Stimulated activated CD4-positive, alpha-beta T cell treated with anti-CD3 and anti-CD28 coated beads, Interleukin-12 subunit alpha, Interleukin-12 subunit beta, amount 100 ng/mL, for 4 hours (primary cell): ENCODE measurements at regions not wholly inside any gene's neighbourhood (a gene's known extent, or its start where the extent isn't known, plus 50 kb on each side); places are given as distances from the start of the nearest gene placed in this dataset.

Experiments
- DNase-seq: peaks from one replicate; pipeline ENCODE4 v3.0.0-alpha.2; 2020

DNA sequence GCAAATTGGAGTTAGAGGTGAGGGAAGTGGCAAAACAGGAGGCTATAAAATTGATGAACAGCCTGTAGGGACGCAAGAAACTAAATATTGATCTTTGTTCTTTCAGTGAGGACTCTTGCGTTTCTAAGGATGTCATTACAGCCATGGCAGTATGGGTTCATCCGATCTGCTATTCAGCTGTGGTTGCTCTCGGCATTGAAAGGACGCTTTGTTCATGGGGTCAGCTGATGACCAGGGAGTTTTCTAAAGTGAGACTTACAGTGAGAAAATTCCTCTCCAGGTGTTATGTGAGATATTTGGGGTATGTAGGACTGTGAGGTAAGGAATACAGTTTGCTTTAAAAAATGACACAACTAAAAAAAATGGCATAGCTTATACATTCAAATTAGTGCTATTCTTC lies 52.7 kb upstream of the PELI1 start:
- no peak for DNase-seq

DNA sequence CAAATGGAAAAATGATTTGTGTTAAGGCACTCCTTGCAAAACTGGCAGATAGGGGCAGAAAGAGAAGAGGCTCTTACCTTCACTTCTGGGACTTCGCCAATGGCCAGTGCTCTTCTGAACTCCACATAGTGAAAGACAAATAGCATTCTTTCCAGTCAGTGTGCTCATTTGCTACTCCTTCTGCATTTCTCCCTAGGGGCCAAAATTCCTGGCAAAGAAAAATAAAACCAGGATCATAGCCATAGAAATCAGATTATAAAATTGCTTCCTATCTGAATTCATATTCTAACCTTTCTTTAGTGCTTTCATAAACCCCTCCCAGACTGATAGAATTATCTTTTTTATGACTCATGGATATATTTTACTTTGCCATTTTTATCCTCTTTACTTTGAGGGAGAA lies 56.9 kb upstream of the PELI1 start:
- DNase-seq = no peak

DNA sequence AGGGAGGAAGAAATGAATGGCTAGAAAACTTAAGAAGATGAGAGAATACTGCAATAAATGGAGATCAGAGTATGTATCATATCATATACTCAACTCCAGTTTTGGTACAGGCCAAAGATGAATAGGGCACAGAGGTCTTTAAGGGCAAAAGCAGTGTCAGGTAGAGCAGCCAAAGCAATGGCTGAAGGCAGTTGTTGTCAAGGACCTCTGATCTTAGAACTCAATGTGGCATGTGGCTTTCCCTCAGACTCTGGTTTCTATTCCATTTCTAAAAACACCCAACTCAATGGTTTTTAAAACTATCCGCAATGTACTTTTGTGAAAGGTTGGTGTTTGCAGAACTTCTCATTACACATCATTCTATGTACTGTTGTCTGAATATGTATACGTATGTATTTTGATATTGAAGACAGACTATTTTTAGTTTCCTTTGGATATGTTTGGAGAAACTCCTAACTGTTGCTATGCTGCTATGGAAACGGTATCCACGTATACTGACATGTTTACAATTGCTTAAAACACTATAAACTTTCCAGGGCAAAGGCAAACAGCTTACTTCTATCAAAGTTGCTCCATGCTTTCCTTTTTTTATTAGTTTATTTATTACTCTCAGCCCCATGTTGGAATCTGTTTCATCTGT lies 58.1 kb upstream of the PELI1 start:
- no peak for DNase-seq

DNA sequence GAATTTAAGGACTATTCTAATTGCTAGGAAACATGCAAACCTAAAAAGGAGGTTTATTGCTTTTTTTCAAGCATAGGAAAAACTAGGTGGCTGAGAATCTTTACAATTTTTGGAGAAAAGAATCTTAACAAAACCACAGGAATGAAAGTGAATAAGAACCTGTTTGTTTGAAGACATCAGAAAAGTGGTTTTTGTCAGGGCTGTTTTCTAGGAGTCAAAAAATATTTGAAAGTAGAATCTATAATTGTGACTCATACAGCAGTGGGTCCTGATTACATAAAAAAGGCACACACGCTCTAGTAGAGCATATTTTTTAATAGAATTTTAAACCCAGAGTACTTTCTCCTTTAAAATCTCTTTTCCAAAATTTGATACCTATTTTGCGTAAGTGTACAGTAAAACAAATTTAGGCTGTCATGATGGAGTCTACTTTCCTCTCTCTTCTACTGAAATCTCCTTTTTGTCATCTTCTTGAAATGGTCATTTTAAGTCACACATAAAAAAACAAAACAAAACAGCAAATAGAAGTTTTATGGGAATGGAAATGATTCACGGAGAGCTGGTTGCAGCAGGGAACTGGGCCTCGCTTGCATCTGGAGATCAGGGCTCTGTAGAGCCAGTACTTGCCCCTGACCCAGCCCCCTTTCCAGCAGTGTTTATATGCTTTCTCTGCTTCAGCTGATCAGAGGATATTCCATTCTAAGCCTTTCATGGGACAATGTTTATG lies 59.1 kb upstream of the PELI1 start:
- no peak for DNase-seq

DNA sequence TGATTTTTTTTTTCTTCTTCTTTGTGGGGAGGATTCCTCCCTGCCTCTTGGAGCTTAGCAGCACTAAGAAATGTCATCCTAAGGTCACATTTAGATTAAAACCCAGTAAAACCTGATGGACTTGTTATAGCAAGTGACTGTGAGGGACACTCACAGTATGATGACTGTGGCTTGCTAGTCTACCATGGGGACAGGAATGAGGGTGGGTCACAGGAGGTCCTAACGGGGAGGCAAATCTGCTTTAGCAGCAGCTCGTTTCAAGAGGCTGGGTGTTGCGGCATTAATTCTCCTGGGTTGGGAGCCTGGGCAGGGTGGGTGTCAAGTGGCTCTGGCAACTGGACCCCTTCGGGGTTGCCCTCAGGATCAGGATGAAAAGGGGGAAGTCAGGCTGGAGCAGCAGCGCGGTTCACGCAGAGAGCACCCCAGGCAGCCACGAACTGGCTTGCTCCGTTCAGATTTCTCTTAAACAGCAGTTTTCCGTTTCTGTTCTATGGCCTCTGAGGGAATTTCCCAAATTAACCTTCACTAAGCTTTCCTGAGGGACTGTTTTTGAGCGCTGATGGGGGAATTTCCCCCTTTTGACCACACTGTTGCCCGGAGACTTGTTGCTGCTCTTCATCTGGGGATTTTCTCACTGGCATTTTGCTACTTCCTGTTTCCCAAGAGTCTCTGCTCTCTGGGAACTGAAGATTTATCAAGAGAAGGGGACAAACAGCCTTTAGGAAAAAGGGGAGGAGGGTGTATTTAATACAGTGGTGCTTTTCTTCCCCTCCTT lies 59.8 kb upstream of the PELI1 start:
- DNase-seq = peak; percentile 24

DNA sequence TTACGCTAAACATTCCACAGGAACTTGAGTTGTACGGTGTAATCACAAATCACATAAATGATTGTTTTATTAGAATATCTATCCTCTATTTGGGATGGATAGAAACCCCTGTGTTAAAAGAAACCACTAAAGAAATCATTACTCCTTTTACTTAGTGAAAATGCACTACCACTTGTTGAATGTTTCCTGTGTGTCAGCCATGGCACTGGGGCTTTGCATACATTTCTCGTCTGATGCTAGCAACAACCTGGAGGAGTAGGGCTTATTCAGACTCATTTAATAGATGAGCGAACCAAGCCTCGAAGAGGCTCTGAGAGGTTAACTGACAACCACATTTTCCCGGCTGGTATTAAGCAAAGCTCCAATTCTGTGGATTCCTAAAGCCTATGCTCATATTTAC lies 60.5 kb upstream of the PELI1 start:
- DNase-seq = no peak

DNA sequence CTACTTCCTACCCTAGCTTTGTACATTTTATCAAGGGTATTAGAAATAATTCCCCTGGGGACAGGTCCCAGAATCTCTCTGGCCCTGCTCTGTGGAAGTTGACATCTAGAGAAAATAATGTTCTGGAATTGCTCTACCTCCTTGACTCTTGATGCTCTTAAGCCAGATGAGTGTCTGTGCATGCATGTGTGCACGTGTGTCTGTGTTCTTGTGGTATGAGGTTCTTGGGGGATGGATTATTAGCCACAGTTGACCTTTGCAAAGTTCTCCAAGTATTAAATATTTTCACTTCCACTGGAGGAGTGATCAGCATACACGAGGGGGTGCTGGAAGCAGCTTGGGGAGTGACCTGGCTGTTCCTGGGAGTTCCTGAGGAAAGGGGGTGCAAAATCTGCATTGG lies 61.2 kb upstream of the PELI1 start:
- no peak for DNase-seq

DNA sequence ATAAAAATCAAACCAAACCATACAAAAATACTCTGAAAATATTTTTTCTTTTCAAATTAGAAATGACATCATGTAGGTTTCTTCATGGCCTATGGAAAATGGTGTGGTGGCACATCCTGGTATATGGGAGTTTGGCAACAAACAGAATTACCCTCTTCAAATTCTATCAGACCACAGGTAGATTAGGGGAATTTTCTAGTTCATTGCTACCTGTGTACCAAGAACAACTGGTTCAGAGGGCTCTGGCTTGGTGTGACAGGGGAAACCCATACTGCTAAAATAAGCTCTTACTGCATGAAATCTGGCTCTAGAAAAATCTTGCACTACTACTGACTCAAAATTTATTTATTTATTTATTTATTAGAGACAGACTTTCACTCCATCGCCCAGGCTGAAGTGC lies 63.4 kb upstream of the PELI1 start:
- DNase-seq = no peak

DNA sequence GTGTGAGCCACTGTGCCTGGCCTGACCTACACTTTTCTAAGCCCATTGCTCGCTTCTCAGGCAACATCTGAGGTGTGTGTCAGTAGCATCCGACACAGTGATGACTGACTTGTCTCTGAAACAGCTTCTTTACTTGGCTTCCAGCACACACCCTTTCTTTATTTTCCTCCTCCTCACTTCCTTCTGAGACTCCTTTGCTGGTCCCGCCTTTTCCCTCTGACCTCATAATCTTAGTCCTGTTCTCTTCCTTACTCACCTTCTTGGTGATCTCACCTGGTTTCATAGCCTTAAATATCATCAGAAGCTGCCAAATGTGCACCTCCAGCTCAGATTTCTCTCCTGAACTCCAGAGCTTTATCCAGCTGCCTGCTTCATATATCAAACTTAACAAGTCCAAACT lies 66.6 kb upstream of the PELI1 start:
- no peak for DNase-seq

DNA sequence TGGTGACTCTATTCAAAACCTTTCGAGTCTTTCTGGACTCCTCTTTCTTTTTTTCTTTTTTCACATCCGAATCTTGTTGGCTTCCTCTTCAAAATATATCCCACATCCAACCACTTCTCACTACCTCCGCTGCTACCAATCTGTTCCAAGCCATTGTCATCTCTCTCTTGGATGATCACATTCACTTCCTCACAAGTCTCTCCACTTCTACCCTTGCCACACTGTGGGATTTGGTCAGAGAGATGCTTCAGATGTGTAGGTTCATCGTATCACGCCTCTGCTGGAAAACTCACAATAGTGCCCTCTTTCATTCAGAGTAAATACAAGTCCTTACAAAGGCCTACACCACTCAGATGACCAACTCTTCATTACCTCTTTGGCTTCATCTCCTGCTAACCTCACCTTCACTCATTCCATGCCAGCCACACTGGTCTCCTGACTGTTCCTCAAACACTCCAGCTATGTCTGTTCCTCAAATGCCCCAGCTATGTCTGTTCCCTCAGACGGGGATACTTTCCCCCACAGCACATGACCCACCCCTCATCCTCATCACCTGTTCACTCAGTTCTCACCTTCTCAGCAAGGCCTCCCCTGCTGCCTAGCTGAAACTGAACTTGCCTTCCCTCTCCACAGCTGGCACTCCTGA lies 67.2 kb upstream of the PELI1 start:
- no peak for DNase-seq

DNA sequence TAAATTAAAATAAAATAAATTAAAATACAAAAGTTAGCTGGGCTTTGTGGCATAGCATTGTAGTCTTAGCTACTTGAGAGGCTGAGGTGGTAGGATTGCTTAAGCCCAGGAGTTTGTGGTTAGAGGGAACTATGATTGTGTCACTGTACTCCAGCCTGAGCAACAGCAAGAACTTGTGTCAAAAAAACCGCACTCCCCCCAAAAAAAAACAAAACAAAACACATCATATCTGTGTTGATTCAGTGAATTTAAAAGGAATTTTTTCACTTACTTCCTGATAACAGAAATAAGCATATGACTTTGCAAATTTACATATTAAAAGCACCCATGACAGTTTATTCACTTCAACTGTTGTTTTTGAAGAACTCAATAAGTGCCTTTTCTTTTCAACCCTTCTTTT lies 68.1 kb upstream of the PELI1 start:
- DNase-seq = no peak

DNA sequence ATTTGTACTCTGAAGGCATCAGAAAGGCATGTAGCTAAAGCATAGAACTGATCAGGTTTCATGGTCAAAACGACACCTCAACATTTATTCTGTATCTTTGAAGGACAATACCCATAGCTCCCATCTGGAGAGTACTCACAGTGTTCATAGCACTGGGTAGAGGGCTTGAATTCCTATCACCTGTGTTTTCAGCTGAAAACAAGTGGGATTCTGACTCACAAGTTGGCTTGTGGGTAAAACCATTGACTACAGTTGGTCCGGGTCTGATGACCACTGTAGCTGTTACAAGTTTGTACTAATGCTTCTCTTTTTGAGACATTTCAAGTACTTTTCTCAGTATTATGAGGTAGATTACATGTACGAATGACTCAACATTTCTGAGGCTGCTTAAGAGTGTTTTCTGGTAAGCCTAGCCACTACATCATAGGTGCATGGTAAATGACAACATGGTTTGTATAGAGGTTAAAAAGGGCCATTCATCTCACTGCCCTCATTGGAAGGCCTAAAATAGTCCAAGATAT lies 68.6 kb upstream of the PELI1 start:
- DNase-seq = no peak

DNA sequence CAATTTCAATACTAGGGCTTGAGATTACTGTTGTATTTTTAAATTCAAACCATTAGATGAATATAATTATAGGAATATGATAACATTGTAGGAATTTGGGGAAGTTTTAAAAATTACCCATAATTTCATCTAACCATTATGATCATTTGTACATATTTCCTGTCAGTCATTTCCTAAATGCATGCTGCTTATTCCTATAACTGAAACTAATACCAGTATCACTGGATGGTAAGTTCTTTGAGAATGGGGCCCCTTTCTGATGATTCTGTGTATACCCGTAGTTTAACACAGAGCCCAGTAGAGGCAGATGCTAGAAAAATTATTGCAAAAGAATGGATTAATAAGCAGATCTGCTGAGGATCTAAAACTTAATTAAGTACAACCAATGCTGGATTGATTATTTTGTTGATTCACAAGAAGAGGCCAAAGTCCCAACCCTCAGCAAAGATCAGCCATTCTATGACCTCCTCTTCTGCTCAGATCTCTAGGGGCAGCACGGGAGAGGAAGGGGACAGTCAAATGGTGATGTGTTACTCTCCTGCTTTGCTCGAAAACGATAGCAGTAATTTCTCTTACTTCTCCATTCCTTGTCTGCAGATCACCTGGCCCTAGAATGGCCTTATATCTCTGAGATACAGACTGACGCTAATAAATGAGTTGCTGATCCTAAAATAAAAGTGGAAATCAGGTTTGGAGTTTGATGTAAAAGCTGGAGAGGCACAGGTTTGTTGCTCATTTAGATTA lies 69.5 kb upstream of the PELI1 start:
- no peak for DNase-seq

DNA sequence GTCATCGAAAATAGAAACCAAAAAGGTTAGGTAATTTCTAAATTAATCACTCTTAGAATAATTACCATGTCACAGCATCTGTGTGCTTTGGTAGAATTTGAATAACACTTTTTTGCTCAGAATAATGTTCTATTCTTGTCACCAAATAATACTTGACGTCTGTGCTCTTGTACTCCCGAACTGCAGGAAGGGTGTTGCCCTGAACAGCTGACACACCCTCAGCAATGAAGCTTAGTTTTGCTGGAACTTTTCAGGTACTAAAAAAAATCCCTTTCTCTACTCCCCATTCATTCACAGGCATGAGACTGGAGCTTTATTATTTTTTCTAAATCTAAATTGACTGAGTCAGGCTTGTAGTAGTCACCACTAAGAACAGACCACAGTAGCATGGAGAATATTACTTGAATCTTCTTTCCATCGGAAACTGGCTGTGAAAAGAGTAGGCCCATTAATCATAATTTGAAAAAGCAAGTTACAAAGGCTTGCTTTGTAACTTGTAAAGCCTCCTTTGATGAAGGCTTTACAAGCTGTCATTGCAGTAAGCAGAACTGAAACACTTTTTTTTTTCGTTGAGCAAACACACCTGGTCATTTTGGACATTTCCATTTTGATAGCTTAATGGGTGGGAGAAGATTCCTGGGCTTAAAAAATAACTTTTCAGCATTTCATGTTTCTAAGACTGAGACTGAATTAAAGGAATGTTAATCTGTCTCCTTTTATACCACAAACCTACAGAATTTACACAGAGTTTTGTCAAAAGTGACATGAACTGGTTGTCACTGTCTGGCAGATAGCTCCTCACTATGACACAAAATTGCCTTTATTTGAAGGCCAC lies 70.3 kb upstream of the PELI1 start:
- peak; percentile 26 for DNase-seq

DNA sequence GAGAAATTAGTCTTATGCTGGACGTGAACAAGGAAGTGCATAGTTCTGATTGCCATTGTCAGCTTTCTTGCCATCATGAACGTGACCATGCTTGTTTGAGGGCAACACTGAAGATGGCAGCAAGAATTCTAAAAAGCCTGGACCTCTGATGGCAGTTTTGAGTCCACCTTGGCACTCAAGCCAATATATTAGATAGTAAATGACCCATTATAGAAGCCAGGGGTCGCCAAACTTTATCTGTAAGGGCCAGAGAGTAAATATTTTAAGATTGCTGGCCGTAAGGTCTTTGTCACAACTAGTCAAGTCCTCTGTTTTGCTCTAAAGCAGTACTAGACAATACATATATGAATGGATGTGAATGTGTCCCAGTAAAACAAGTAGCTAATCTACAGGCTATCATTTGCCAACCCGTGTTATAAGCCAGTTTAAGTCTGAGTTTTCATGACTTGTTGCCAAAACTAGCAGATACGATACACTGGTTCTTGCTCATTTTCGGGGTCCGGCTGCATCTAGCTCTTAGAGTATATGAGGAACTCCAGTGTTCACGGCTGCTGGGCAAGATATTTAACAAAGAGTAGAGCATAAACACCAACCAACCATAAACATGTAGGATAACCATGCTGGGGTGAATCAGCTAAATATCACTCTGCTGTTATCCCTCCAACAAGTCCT lies 73.1 kb upstream of the PELI1 start:
- no peak for DNase-seq

DNA sequence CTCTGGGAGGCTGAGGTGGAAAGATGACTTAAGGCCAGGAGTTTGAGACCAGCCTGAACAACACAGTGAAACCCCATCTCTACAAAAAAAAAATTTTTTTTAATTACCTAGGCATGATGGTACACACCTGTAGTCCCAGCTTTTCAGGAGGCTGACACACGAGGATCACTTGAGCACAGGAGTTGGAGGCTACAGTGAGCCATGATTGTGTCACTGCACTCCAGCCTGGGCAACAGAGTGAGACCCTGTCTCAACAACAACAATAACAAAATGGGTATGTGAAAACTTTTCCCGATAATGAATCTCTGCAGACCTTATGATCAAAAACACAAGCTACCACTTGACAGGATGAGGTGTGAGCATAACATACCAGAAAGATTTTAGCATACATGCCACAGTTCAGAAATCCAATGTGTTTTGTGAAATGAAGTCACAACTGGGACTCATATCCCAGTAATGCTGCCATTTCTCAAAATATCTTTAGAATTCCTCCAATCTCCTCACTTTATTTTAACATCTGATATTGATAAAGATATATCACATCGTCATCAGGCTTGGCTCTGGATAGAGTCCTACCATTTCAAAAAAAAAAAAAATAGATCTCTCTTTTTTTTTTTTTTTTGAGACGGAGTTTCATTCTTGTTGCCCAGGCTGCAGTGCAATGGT lies 74.0 kb upstream of the PELI1 start:
- DNase-seq = no peak

DNA sequence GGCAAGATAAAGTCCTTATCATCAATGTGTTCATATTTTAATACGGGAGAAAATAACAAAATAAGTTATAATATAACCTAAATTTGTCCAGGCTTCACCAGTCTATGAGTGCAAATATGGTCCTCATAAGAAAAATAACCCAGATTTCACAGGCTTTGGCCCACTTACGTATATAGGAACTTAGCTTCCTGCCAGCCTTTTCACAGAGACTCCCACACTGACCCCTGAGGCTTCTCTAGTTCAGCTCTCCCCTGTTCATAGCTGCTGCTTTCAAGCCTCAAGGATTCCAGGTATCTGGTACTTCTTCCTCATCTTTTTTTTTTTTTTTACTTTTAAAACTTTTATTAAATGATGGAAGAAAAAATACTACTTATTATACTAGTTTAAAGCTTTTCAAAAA lies 74.9 kb upstream of the PELI1 start:
- no peak for DNase-seq

DNA sequence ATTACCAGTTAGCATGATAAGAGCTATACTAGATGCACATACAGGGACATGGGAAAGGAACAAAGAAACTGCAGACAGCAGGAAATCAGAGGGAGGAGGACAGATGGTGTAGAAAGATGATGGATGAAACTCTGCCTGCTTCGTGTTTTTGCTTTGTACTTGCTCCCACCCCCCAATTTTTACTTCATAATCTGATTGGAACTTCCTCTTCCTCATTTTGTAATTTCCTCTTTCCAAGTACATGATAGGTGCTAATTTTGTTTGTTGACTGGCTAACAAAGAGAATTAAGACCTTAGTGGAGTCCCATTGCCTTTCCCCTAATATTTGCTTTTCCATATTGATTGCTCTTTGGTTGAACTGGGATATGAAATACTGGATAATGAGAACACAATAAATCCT lies 76.0 kb upstream of the PELI1 start:
- DNase-seq = no peak

DNA sequence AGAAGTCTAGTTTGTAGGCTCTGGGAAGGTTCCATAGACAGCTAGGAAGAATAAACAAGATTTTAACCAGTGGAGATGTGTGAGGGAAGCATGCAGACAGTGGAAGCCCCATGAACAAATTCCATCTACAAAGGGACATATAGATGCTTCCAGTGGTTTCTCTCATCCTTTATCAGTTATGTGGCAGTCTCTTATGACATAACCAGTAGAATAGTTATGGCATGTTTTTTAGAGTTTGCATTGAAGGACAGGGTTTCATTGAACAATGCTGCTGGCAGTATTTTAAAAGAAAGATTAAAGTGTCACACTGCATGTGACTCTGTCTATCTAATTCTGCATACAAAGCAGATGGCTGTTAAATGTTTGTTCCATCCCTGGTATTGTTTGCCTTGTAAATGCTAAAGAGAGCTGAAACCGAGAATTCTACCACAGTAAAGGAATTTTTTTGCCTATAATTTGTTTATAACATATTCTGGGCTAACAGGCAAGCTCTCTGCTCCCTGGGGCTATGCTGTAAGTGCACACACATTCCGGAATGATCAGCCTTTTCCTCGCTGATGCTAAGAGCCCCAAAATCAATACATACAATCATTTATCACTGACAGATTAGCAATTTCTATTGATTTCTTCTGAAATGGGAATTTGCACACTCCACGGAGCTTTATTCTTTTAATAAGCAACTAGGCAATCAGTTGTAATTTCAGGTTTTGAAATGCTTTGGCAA lies 76.8 kb upstream of the PELI1 start:
- no peak for DNase-seq

DNA sequence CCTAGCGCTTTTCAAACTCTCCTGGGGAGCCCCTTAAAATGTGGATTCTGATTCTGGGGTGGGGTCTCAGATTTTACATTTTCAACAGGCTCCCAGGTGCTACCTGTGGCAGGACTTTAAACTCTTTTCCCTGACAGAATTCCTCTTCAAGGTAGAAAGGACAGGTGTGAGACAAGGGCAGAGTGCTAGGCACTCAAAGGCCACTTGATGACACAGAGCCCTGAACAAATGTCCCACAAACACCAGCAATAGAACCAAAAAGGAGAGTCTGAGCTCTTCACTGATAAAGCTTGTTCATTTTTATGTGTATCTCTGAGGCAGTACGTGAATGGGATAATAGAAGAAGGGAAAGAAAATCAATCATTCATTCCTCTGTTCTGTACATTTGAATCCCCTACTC lies 77.7 kb upstream of the PELI1 start:
- no peak for DNase-seq
